ENCODE measurements at regions not wholly inside any gene's neighbourhood (a gene's known extent, or its start where the extent isn't known, plus 50 kb on each side); places are given as distances from the start of the nearest gene placed in this dataset.

DNA sequence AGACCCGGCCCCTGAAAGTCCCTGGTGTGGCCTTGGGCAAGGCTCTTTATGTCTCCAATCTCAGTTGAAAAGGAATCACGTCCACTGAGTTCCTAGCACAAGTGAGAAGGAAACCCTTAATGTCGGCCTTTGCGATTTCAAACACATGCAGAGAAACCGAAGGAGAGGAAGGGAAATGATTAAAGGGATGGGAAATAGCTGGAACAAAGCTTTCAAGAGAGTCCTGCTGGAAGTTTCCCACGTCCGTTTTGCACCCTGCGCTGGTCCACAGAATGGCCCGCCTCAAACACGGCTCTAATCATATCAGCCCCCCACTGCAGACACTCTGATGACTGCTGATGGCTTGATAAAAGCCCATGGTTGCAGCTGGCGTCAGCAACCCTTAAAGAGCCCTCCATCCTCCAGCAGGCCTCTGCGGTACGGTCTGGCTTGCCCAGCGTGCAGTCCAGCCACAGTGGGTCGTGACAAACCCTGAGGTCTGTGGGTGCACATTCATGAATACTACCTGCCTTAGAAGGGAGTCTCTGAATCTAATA is 765.5 kb upstream of the EEF2KMT start:
- DNase-seq, result no peak

GRCh38 chr16:5862103-5862840 is 764.7 kb upstream of the EEF2KMT start:
- no peak for DNase-seq

- no peak for DNase-seq
Measured at GRCh38 chr16:5861241-5861640, 763.6 kb upstream of the EEF2KMT start.

- DNase-seq, result no peak
Measured at GRCh38 chr16:5858180-5858579, 760.6 kb upstream of the EEF2KMT start.

GRCh38 chr16:5854027-5854426 is 756.4 kb upstream of the EEF2KMT start:
- DNase-seq, result no peak

DNA sequence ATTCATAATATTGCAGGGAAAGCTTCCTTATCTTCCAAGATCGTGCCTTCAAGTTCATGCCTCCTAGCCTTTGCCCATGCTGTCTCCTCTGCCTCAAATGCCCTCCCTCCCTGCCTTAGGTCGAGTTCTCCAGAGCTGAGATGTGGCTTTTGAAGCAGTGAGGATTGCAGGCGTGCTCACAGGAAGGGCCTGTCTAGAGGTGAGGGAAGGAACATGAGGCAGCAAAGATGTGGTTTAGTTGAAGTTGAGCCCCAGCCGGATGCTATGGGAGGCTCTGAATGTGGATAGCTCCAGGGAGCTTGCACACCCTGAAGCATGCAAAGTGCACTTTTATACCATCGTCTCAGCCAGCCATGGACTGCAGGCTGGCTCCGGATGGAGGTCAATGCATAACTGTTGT is 754.6 kb upstream of the EEF2KMT start:
- DNase-seq, result no peak

DNA sequence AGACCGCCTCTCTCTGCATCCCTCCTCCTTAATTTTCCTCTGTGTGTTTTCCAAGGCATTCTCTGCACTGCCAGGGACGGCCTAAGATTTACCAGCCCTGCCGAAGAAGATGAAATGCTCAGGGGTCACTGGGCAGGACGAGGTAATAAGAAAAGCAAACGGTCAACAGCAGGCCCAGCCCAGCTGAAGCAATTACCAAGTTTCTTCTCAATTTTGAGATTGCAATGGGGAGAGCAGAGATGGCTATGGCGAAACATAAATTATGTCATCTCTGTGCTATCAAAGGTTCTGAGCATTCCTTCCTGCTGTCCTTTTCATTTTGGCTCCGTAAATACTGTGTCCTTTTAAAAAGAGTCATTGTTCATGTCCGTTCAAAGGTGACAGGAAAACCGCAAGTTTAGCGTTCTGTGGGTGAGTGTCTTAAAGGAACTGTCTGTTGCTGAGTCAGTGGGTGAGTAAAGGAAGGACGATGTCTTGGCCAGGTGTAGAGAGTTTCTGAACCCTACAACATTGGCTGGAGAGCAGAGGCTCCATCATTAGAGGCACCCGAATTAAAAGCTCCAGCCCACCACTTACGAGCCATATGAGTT is 753.9 kb upstream of the EEF2KMT start:
- no peak for DNase-seq

- DNase-seq, result no peak
Measured at GRCh38 chr16:5850632-5851392, 753.2 kb upstream of the EEF2KMT start.

GRCh38 chr16:5845046-5845445 is 747.5 kb upstream of the EEF2KMT start:
- no peak for DNase-seq

GRCh38 chr16:5841974-5842373 is 744.4 kb upstream of the EEF2KMT start:
- DNase-seq, result no peak

GRCh38 chr16:5838725-5839124 is 741.1 kb upstream of the EEF2KMT start:
- no peak for DNase-seq

DNA sequence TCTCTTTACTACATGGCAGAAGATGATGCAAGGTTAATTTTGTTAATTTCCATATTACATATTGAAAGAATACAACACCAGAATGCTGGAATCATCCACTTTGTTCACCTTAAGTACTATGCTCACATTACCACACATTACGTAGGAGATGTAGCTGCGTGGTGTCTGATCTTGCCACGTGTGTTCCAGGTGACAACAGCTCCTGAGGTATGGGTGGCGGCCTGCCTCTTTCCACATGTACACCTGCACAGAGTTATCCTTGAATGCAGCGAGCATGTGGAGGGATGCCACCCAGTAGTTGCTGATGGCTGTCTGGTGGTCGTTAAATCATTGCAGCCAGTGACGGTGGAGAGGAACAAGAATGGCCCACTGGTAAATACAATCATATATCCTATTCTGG is 740.5 kb upstream of the EEF2KMT start:
- no peak for DNase-seq

DNA sequence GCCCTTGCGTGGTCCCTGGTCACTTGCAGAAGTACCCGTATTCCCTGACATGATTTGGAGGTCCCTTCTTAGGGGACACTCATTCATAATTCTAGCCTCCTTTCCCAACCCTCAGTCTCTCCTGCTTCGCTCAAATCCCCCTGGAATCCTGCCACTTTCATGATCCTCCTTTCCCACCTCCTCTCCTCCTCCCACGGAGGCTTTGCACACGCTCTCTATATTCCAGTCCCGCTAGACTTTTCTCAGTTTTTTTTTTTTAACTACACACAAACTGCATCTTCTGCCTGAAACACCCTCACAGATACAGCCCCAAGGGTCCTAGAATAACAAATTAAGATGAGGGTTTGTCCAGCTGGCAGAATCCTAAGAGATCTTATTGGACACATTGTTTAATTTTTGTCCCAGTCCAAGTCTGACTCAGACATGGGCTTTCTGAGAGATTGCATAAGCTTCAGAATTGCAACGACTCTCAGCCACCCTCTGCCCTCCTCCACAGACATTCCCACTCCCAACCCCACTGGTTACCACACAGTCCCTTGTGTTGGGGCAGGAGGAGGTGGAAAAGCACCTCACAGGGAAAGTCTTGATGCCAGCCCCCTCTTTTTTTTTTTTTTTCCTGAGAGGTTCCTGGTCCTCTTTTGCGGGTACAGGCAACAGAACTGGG is 739.5 kb upstream of the EEF2KMT start:
- DNase-seq, result no peak

GRCh38 chr16:5835876-5836275 is 738.3 kb upstream of the EEF2KMT start:
- DNase-seq, result no peak

DNA sequence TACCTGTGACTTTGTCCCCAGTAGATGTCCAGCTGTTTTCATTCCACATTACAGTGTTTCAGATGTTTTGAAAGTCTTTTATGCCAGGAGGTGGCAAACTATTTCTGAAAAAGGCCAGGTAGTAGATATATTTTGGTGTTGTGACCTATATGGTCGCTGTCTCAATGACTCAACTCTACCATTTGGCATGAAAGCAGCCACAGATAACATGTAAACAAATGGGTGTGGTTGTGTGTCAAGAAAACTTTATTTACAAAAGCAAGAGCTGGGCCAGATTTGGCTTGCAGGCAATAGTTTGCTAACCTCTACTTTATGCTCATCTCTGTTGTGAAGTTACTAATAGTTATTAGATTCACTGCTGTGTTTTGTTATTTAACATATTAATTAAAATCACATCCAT is 728.7 kb upstream of the EEF2KMT start:
- DNase-seq, result no peak

- no peak for DNase-seq
Measured at GRCh38 chr16:5820472-5820871, 722.9 kb upstream of the EEF2KMT start.

GRCh38 chr16:5815570-5816237 is 718.1 kb upstream of the EEF2KMT start:
- no peak for DNase-seq

GRCh38 chr16:5801396-5801795 is 703.8 kb upstream of the EEF2KMT start:
- DNase-seq, result no peak

- DNase-seq, result no peak
Measured at GRCh38 chr16:5793556-5793955, 696.0 kb upstream of the EEF2KMT start.

GRCh38 chr16:5791011-5791657 is 693.5 kb upstream of the EEF2KMT start:
- DNase-seq, result no peak

GRCh38 chr16:5790512-5790911 is 692.9 kb upstream of the EEF2KMT start:
- no peak for DNase-seq

DNA sequence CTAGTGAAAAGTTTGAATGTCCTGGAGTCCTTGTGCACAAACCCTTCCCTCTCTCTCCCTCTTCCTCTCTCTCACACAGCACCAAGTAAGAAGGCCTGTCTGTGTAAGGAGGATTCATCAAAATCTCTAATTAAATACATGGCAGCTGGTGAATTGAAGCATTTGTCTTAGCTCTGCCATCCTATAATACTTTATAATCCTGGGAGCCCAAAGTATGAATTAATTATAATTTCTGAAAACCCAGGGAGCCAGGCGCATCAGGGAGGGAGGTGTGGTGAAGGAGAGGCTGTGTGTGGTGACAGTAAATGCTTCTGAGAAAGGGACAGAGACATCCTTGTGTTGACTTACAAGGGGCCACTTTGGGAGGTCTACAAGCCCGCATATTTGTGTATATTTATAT is 691.4 kb upstream of the EEF2KMT start:
- no peak for DNase-seq
